ENCODE measurements at regions not wholly inside any gene's neighbourhood (a gene's known extent, or its start where the extent isn't known, plus 50 kb on each side); places are given as distances from the start of the nearest gene placed in this dataset.

DNA sequence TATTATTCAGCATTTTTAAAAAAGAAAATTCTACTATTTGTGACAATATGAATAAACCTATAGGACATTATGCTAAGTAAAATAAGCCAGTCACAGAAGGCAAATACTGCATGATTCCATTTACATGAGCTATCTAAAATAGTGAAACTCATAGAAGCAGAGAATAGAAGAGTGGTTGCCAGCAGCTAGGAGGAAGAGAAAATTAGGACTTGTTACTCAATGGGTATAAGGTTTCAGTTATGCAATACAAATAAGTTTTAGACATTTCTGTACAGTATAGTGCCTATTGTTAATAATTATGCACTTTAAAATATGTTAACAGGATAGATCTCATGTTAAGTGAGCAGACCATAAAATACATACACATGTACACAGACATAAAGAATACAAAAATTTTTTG lies 73.8 kb upstream of the SPINK5 start:
- Histone ChIP-seq H3K9me1 (ENCODE audit: control insufficient read depth, insufficient read depth, low read length) (no peaks in the 10 kb centered on the region), H4K20me1 (replicated peaks; ENCODE audit: control insufficient read depth, insufficient read depth, low read length) (no peaks in the 10 kb centered on the region), H3K9ac (ENCODE audit: insufficient read depth in 1 of 2, low read depth in 2 of 2, low read length in 2 of 2) (no peak overlapping the region), H3K9me3 (replicated peaks; ENCODE audit: control insufficient read depth, insufficient read depth, low read depth, low read length) (no peaks in the 10 kb centered on the region), H3K4me1 (replicated peaks in 1 of 2; ENCODE audit: control insufficient read depth in 2 of 2, insufficient read depth in 2 of 2, low read length in 2 of 2) (no peaks in the 10 kb centered on the region), H3K27ac (ENCODE audit: extremely low read depth, low read depth, low read length) (no peak overlapping the region), H3K79me2 (ENCODE audit: control insufficient read depth, insufficient read depth, low read length) (no peaks in the 10 kb centered on the region), H3K27me3 (ENCODE audit: control insufficient read depth in 2 of 2, insufficient read depth in 2 of 2, low read length in 2 of 2) (no peaks in the 10 kb centered on the region), H3K4me2 (ENCODE audit: insufficient read depth, low read length) (no peak overlapping the region), H3K36me3 (ENCODE audit: control insufficient read depth, insufficient read depth, low read length) (no peaks in the 10 kb centered on the region), H3K4me3 (no peak overlapping the region), H2AFZ (ENCODE audit: low read depth, low read length) (no peak overlapping the region)
- intact Hi-C loops (cut with micrococcal nuclease) (no loop called here), in situ Hi-C loops (cut with MboI) (no loop called here)
- ChIA-PET POLR2A (no interaction called here), CTCF (ENCODE audit: low intra/inter-chr PET ratio) (no interaction called here)
- no TSS peak for BruUV-seq (replicated peaks)
- ATAC-seq (no peak), DNase-seq (ENCODE audit: extremely low read depth in 1 of 4, low spot score in 3 of 4) (no peak), FAIRE-seq (no peak)
- TF ChIP-seq NR1H2 (CRISPR knock-in tag; IDR thresholded peaks at IDR 0.05) (no peak), FOXA3 (CRISPR knock-in tag; conservative IDR thresholded peaks at IDR 0.05 in 1 of 2, IDR thresholded peaks at IDR 0.05 in 1 of 2) (no peak), SP2 (IDR thresholded peaks at IDR 0.05; ENCODE audit: extremely low read depth, low read depth, low read length, poor library complexity, severe bottlenecking) (no peak), GATA2 (CRISPR knock-in tag; IDR thresholded peaks at IDR 0.05) (no peak), MEIS2 (IDR thresholded peaks at IDR 0.05; ENCODE audit: partially characterized antibody) (no peak), GTF2A2 (tag; IDR thresholded peaks at IDR 0.05) (no peak), ZNF57 (CRISPR knock-in tag; IDR thresholded peaks at IDR 0.05) (no peak), RNF2 (IDR thresholded peaks at IDR 0.05) (no peak), POLR2H (tag; IDR thresholded peaks at IDR 0.05; ENCODE audit: low read depth) (no peak)
- TF ChIP-seq, protein P1, sequence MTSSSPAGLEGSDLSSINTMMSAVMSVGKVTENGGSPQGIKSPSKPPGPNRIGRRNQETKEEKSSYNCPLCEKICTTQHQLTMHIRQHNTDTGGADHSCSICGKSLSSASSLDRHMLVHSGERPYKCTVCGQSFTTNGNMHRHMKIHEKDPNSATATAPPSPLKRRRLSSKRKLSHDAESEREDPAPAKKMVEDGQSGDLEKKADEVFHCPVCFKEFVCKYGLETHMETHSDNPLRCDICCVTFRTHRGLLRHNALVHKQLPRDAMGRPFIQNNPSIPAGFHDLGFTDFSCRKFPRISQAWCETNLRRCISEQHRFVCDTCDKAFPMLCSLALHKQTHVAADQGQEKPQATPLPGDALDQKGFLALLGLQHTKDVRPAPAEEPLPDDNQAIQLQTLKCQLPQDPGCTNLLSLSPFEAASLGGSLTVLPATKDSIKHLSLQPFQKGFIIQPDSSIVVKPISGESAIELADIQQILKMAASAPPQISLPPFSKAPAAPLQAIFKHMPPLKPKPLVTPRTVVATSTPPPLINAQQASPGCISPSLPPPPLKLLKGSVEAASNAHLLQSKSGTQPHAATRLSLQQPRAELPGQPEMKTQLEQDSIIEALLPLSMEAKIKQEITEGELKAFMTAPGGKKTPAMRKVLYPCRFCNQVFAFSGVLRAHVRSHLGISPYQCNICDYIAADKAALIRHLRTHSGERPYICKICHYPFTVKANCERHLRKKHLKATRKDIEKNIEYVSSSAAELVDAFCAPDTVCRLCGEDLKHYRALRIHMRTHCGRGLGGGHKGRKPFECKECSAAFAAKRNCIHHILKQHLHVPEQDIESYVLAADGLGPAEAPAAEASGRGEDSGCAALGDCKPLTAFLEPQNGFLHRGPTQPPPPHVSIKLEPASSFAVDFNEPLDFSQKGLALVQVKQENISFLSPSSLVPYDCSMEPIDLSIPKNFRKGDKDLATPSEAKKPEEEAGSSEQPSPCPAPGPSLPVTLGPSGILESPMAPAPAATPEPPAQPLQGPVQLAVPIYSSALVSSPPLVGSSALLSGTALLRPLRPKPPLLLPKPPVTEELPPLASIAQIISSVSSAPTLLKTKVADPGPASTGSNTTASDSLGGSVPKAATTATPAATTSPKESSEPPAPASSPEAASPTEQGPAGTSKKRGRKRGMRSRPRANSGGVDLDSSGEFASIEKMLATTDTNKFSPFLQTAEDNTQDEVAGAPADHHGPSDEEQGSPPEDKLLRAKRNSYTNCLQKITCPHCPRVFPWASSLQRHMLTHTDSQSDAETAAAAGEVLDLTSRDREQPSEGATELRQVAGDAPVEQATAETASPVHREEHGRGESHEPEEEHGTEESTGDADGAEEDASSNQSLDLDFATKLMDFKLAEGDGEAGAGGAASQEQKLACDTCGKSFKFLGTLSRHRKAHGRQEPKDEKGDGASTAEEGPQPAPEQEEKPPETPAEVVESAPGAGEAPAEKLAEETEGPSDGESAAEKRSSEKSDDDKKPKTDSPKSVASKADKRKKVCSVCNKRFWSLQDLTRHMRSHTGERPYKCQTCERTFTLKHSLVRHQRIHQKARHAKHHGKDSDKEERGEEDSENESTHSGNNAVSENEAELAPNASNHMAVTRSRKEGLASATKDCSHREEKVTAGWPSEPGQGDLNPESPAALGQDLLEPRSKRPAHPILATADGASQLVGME (CRISPR knock-in tag; IDR thresholded peaks at IDR 0.05): no peak
- TF ChIP-seq, protein P2, sequence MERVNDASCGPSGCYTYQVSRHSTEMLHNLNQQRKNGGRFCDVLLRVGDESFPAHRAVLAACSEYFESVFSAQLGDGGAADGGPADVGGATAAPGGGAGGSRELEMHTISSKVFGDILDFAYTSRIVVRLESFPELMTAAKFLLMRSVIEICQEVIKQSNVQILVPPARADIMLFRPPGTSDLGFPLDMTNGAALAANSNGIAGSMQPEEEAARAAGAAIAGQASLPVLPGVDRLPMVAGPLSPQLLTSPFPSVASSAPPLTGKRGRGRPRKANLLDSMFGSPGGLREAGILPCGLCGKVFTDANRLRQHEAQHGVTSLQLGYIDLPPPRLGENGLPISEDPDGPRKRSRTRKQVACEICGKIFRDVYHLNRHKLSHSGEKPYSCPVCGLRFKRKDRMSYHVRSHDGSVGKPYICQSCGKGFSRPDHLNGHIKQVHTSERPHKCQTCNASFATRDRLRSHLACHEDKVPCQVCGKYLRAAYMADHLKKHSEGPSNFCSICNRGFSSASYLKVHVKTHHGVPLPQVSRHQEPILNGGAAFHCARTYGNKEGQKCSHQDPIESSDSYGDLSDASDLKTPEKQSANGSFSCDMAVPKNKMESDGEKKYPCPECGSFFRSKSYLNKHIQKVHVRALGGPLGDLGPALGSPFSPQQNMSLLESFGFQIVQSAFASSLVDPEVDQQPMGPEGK (CRISPR knock-in tag; IDR thresholded peaks at IDR 0.05; ENCODE audit: borderline replicate concordance): no peak

Data from K562 (cell line).